GM18502 (cell line): ENCODE measurements at regions not wholly inside any gene's neighbourhood (a gene's known extent, or its start where the extent isn't known, plus 50 kb on each side); places are given as distances from the start of the nearest gene placed in this dataset.

Experiments
- ATAC-seq: cut with Tn5 transposase; IDR thresholded peaks from one replicate; pipeline ENCODE4 v1.9.1; 2021; ENCODE audit warnings: mild to moderate bottlenecking; ENCODE audit not compliant: unreplicated experiment, poor library complexity

- ATAC-seq, result no peak
Observed at GRCh38 chr21:27314131-27314530, 347.2 kb upstream of the ADAMTS5 start.

- ATAC-seq, result no peak
Observed at GRCh38 chr21:27306791-27307775, 340.2 kb upstream of the ADAMTS5 start.

- ATAC-seq, result no peak
Observed at GRCh38 chr21:27306206-27306605, 339.3 kb upstream of the ADAMTS5 start.

- no peak for ATAC-seq
Observed at GRCh38 chr21:27301220-27301619, 334.3 kb upstream of the ADAMTS5 start.

- ATAC-seq, result no peak
Observed at GRCh38 chr21:27300770-27301169, 333.9 kb upstream of the ADAMTS5 start.

- ATAC-seq, result no peak
Observed at GRCh38 chr21:27298465-27298864, 331.6 kb upstream of the ADAMTS5 start.

- no peak for ATAC-seq
Observed at GRCh38 chr21:27293239-27293638, 326.4 kb upstream of the ADAMTS5 start.

GRCh38 chr21:27292783-27293182, 325.9 kb upstream of the ADAMTS5 start:
- no peak for ATAC-seq

- ATAC-seq, result no peak
Observed at GRCh38 chr21:27292229-27292628, 325.3 kb upstream of the ADAMTS5 start.

GRCh38 chr21:27291006-27291405, 324.1 kb upstream of the ADAMTS5 start:
- no peak for ATAC-seq

GRCh38 chr21:27290028-27290427, 323.1 kb upstream of the ADAMTS5 start:
- no peak for ATAC-seq

GRCh38 chr21:27286760-27287159, 319.9 kb upstream of the ADAMTS5 start:
- ATAC-seq, result no peak

GRCh38 chr21:27277110-27277509, 310.2 kb upstream of the ADAMTS5 start:
- no peak for ATAC-seq

- ATAC-seq, result no peak
Observed at GRCh38 chr21:27275294-27275927, 308.5 kb upstream of the ADAMTS5 start.

GRCh38 chr21:27269644-27270043, 302.8 kb upstream of the ADAMTS5 start:
- no peak for ATAC-seq

GRCh38 chr21:27268290-27268689, 301.4 kb upstream of the ADAMTS5 start:
- ATAC-seq, result no peak

- no peak for ATAC-seq
Observed at GRCh38 chr21:27265949-27266348, 299.1 kb upstream of the ADAMTS5 start.

GRCh38 chr21:27265492-27265891, 298.6 kb upstream of the ADAMTS5 start:
- no peak for ATAC-seq

GRCh38 chr21:27261676-27262075, 294.8 kb upstream of the ADAMTS5 start:
- ATAC-seq, result no peak

- ATAC-seq, result no peak
Observed at GRCh38 chr21:27260728-27261127, 293.8 kb upstream of the ADAMTS5 start.

- ATAC-seq, result no peak
Observed at GRCh38 chr21:27258742-27259448, 292.0 kb upstream of the ADAMTS5 start.
